RWPE2 (cell line): ENCODE measurements at regions not wholly inside any gene's neighbourhood (a gene's known extent, or its start where the extent isn't known, plus 50 kb on each side); places are given as distances from the start of the nearest gene placed in this dataset.

Experiments
- ATAC-seq: fragments of 200-7000 bp; cut with Tn5 transposase; 3 replicates; pipeline ENCODE4 v1.9.1; 2021; ENCODE audit warnings: low read depth
- DNase-seq: peaks from one replicate; pipeline ENCODE4 v3.0.0-alpha.2; 2020; ENCODE audit warnings: low spot score
- H3K27ac ChIP-seq: fragments of 450-650 bp; 2 replicates; pipeline ENCODE4 v1.5.1; 2017; ENCODE audit warnings: mild to moderate bottlenecking; ENCODE audit not compliant: poor library complexity, severe bottlenecking
- H3K27me3 ChIP-seq: fragments of 250-450 bp; sonication (Bioruptor Pico); 2 replicates; pipeline ENCODE4 v1.5.1; 2021; ENCODE audit warnings: mild to moderate bottlenecking, moderate library complexity; ENCODE audit not compliant: insufficient read depth, poor library complexity, severe bottlenecking
- H3K36me3 ChIP-seq: fragments of 250-450 bp; sonication (Bioruptor Pico); 2 replicates; pipeline ENCODE4 v1.5.1; 2020; ENCODE audit warnings: low read depth, mild to moderate bottlenecking, moderate library complexity
- H3K4me1 ChIP-seq: fragments of 250-450 bp; sonication (Bioruptor Pico); 2 replicates; pipeline ENCODE4 v1.5.1; 2021; ENCODE audit warnings: mild to moderate bottlenecking, moderate library complexity; ENCODE audit not compliant: insufficient read depth, poor library complexity, severe bottlenecking
- H3K4me3 ChIP-seq: fragments of 250-450 bp; sonication (Bioruptor Pico); 2 replicates; pipeline ENCODE4 v1.5.1; 2021; ENCODE audit warnings: mild to moderate bottlenecking, moderate library complexity; ENCODE audit not compliant: severe bottlenecking
- H3K9me3 ChIP-seq: fragments of 250-450 bp; sonication (Bioruptor Pico); 2 replicates; pipeline ENCODE4 v1.5.1; 2021; ENCODE audit warnings: mild to moderate bottlenecking, moderate library complexity; ENCODE audit not compliant: severe bottlenecking
- TF ChIP-seq, protein P1 (sequence below): fragments of 450-650 bp; IDR thresholded peaks from one replicate; pipeline ENCODE4 v1.5.1; 2017; ENCODE audit warnings: mild to moderate bottlenecking, moderate library complexity; ENCODE audit not compliant: poor library complexity, severe bottlenecking

DNA sequence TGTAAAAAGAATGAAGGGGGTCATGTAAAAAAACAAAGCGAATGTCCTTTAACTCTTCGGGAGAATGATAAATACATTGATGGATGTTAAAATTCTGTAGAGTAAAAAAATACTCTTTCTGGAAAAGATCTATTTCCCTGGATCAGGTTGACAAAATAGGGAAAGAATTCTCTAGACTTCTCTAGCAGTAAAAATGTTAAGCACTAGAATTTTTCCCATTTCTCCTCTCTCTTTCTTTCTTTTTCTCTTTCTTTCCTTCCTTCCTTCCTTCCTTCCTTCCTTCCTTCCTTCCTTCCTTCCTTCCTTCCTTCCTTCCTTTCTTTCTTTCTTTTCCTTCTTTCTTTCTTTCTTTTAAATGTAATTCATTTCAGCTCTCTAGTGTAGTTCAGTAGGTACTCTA, 552.5 kb downstream of the LRFN5 start:
- TF ChIP-seq, protein P1, sequence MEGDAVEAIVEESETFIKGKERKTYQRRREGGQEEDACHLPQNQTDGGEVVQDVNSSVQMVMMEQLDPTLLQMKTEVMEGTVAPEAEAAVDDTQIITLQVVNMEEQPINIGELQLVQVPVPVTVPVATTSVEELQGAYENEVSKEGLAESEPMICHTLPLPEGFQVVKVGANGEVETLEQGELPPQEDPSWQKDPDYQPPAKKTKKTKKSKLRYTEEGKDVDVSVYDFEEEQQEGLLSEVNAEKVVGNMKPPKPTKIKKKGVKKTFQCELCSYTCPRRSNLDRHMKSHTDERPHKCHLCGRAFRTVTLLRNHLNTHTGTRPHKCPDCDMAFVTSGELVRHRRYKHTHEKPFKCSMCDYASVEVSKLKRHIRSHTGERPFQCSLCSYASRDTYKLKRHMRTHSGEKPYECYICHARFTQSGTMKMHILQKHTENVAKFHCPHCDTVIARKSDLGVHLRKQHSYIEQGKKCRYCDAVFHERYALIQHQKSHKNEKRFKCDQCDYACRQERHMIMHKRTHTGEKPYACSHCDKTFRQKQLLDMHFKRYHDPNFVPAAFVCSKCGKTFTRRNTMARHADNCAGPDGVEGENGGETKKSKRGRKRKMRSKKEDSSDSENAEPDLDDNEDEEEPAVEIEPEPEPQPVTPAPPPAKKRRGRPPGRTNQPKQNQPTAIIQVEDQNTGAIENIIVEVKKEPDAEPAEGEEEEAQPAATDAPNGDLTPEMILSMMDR = no peak
- no peak for DNase-seq
- Histone ChIP-seq H3K36me3 (no peaks in the 10 kb centered on the region), H3K27me3 (peaks cover 3% of the 10 kb centered on the region), H3K4me3 (no peak overlapping the region), H3K27ac (no peak overlapping the region), H3K9me3 (no peaks in the 10 kb centered on the region), H3K4me1 (no peaks in the 10 kb centered on the region)
- ATAC-seq = no peak

DNA sequence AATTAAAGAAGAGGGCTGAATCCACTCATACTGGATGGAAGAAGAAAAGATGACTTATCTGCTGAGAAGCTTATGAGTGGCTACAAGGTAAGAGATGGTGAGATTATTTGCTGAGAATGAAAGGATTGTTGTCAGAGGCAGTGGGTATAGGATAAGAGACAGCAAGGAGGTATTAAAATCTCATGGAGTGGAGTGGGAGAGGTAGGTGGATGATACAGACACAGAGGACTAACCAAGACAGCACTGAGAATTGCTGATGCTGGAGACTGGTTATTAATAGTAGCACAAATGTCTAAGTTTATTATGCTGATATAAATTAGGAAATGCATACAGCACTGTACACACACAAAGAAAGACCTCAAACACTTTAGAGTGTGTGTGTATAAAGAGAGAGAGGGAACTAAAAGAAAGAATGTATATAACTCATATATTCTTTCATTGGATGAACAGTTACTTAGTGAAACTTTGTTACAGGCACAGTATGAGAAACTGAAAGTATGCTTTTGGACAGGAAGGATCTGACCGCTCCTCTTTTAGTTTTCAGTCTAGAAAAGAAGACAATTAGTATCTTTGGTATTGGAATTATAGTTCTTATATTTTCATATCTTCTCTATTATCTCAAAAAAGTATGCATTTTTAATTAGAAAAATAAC, 543.1 kb downstream of the LRFN5 start:
- 0 out of 2 replicates have a peak, but pooled peaks cover 3% of the 10 kb centered on the region for H3K36me3 ChIP-seq
- TF ChIP-seq, protein P1 = no peak
- ATAC-seq = no peak
- DNase-seq = no peak
- no peaks in the 10 kb centered on the region for H3K4me1 ChIP-seq
- no peak overlapping the region for H3K4me3 ChIP-seq
- no peak overlapping the region for H3K27ac ChIP-seq
- H3K9me3 ChIP-seq = no peaks in the 10 kb centered on the region
- peaks cover 4% of the 10 kb centered on the region for H3K27me3 ChIP-seq

DNA sequence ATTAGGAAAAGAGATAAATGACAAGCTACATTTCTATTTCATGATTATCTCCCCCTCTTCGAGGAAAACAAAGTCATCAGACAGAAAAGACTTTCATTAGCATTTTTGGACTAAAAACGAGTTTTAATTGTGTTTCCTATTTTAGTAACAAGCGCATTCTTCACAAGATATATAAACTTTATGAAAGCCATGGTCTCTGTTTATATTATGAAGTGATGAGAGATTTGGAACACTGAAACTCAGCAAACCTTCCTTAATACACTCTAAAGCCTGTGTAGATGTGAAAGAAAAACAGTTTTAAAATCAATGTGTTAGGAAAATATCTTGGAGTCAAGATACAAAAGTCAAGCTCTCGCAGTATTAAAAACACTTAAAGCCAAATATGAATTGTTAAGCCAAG, 539.1 kb downstream of the LRFN5 start:
- TF ChIP-seq, protein P1 = no peak
- DNase-seq (no peak), ATAC-seq (no peak)
- H3K36me3 ChIP-seq = 0 out of 2 replicates have a peak, but pooled peaks cover 3% of the 10 kb centered on the region
- H3K9me3 ChIP-seq = no peaks in the 10 kb centered on the region
- H3K27me3 ChIP-seq = peaks cover 4% of the 10 kb centered on the region
- peaks cover 9% of the 10 kb centered on the region for H3K4me1 ChIP-seq
- no peak overlapping the region for H3K27ac ChIP-seq
- H3K4me3 ChIP-seq = no peak overlapping the region

DNA sequence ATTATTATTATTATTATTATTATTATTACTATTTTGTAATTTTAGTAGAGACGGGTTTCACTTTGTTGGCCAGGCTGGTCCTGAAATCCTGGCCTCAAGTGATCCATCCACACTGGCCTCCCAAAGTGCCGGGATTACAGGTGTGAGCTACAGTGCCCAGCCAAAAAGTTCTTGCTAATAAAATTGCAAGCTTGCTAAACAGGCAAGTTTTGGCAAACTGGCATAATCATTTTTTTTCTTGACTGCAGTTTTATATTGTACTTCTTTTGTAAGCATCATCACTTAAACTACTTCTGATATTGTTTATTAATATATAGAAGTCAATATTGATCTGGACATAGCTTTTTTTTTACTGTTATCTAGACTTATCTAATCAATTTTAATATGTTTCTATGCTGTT, 536.4 kb downstream of the LRFN5 start:
- no peak for DNase-seq
- Histone ChIP-seq H3K36me3 (no peaks in the 10 kb centered on the region), H3K4me1 (peaks cover 16% of the 10 kb centered on the region), H3K9me3 (no peaks in the 10 kb centered on the region), H3K27me3 (peaks cover 4% of the 10 kb centered on the region), H3K4me3 (no peak overlapping the region), H3K27ac (no peak overlapping the region)
- TF ChIP-seq, protein P1 = no peak
- ATAC-seq = no peak

DNA sequence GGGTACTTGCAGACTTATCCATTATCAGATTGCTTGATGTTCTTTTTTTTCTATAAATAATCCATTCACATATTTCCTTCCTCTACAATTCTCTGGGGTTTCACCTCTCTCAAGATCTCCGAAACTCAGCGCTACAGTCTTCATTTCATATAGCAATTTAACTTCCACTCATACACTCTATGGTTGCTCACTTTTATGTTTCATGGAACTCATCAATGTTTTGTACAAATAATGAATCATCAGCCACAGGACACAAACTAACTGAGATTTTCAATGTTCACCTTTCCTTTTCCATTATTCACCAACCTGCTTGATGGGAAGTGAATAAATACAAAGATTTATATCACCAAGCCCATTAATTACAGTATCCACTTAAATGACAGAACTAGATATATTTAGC, 534.7 kb downstream of the LRFN5 start:
- no peak overlapping the region for H3K4me3 ChIP-seq
- no peak for DNase-seq
- H3K9me3 ChIP-seq = no peaks in the 10 kb centered on the region
- H3K27ac ChIP-seq = peak overlapping the region; percentile 29
- TF ChIP-seq, protein P1 = no peak
- peaks cover 16% of the 10 kb centered on the region for H3K4me1 ChIP-seq
- no peaks in the 10 kb centered on the region for H3K36me3 ChIP-seq
- H3K27me3 ChIP-seq = no peaks in the 10 kb centered on the region
- no peak for ATAC-seq
